NCI-H1092 (cell line): ENCODE measurements at regions not wholly inside any gene's neighbourhood (a gene's known extent, or its start where the extent isn't known, plus 50 kb on each side); places are given as distances from the start of the nearest gene placed in this dataset.
"Not testable (repeated sequence)": the region's sequence is repeated elsewhere in the genome, so short reads cannot be mapped to it uniquely, and the experiment has no call there.

Experiments used
- DNase-seq: peaks from one replicate; lab custom pipeline; 2025; lab: John Stamatoyannopoulos, UW

DNA sequence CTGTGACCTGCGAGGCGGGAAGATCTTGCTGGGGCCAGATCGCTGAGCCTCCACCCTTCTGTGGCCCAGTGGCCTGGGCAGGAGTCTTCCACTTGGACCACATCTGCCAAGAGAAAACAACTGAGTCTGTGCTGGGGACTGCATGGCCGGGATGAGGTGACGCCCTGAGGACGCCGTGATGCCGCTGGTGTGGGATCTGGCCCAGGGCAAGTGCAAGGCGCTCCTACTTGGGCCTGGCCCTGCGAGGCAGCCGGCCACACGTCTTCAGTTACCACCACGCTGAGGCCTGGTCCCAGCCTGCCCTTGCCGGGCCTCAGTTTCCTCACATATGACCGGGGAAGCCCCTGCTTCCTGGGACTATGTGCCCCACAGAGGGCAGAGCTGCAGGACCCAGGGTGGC lies 133.4 kb downstream of the SLC25A46 start:
- DNase-seq = no peak

DNA sequence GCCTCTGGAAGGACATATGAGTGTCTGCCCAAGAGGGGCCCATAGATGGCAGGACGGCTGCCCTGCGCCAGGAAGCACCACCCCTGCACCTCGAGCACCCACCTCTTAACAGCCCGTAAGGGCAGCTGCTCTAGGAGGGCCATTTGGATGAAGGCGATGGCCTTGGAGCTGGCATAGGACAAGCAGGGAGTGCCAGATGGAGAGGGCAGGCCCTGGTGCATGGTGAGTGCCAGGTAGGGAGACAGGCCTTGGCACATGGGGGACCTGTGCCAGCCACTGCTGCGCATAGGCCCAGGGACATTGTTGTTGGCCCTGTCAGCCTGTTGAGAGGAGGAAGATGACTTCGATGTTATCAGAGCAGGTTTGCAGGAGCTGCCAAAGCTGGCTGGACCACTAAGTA lies 134.2 kb downstream of the SLC25A46 start:
- no peak for DNase-seq

DNA sequence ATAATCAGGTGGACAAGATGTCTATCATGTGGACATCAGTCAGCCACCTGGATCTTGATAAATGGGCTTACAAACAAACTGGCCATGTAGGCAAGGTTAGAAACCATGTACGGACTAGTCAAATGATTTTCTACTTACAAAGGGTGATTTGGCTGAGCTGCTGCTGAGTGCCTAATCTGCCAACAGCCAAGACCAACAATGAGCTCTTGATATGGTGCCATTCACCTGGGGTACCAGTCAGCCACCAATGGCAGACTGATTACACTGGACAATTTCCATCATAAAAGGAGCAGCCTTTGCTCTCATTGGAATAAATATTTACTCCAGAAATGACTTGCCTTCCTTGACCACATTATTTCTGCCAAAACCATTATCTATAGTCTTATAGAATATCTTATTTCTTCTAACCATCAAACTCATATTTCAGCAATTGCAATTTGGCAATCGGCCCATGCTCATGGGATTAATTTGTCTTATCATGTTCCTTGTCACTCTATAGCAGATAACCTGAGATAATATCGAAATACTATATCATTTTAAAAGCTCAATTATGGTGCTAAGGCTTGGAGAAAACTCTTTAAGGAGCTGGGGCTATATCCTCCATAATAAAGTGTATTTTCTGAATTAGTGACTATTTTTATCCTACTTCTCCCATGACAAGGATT lies 135.1 kb downstream of the SLC25A46 start:
- DNase-seq = no peak

DNA sequence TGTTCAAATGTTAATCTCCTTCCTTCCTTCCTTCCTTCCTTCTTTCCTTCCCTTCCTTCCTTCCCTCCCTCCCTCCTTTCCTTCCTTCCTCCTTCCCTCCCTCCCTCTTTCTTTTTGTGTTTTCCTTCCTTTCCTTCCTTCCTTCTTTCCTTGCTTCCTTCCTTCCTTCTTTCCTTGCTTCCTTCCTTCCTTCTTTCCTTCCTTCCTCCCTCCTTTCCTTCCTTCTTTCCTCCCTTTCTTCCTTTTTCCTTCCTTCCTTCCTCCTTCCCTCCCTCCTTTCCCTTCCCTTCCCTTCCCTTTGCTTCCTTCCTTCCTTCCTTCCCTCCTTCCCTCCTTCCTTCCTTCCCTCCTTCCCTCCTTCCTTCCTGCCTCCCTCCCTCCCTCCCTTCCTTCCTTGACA lies 136.3 kb downstream of the SLC25A46 start:
- not testable (repeated sequence) for DNase-seq

DNA sequence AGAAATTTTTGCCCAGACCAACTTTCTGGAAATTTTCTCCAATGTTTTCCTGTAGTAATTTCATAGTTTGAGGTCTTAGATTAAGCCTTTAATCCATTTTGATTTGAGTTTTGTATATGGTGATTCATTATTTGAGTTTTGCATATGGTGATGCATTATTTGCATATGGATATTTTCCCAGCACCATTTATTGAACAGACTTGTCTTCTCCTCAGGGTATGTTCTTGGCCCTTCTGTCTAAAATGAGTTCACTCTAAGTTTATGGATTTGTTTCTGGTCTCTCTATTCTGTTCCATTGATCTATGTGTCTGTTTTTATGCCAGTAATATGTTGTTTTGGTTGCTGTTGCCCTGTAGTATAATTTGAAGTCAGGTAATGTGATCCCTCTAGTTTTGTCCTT lies 139.3 kb downstream of the SLC25A46 start:
- no peak for DNase-seq

DNA sequence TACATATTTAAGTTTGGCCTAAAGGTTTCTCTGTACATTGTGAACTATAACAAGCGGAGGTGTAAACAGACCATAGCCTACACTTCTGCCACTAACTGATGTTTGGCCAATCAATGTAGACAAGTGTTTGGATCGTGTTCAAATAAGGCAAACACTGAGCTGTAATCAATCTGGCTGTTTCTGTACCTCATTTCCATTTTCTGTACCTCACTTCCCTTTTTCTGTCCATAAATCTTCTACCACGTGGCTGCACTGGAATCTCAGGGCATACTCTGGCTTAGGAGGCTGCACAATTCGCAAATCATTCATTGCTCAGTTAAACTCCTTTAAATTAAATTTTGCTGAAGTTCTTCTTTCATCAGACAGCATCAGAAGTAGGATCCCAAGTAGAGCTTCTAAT lies 140.9 kb downstream of the SLC25A46 start:
- no peak for DNase-seq

DNA sequence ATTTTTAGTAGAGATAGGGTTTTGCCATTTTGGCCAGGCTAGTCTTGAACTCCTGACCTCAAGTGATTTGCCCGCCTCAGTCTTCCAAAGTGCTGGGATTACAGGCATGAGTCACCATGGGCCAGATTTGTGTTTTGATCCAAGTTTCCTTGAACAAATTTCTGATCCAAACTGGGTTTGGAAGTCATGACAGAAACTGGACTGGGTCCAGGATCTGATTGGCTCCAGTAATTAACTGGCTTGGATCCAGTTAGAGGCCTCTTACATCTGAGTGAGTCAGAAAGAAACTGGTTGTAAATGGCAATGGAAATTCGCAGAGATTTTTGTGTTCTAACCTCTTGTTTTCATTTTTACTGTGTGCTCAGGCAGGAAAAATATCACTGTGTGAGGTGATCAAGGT lies 141.6 kb downstream of the SLC25A46 start:
- no peak for DNase-seq

DNA sequence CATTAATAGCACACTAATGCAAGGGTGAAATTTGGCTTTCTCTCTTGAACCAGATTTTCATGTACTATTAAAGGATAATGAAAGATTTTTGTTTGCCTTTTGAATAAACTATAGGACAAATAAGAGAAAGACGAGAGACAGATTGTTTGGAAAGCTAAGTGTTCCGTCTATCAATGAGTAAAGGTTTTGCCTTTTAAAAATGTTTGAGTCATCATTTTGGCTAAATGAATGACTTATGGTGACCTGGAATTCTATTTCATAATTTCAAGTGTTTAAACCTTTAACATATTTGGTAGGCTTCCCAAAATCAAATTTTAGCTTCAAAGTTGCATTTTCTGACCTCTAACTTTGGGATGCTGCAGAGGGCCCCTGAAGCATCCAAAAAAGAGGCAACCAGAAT lies 145.2 kb downstream of the SLC25A46 start:
- DNase-seq = no peak

DNA sequence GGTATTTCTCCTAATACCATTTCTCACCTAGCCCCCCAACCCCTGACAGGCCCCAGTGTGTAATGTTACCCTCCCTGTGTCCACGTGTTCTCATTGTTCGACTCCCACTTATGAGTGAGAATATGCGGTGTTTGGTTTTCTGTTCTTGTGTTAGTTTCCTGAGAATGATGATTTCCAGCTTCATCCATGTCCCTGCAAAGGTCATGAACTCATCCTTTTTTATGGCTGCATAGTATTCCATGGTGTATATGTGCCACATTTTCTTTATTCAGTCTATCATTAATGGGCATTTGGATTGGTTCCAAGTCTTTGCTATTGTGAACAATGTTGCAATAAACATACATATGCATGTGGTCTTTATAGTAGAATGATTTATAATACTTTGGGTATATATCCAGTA lies 148.4 kb downstream of the SLC25A46 start:
- not testable (repeated sequence) for DNase-seq

DNA sequence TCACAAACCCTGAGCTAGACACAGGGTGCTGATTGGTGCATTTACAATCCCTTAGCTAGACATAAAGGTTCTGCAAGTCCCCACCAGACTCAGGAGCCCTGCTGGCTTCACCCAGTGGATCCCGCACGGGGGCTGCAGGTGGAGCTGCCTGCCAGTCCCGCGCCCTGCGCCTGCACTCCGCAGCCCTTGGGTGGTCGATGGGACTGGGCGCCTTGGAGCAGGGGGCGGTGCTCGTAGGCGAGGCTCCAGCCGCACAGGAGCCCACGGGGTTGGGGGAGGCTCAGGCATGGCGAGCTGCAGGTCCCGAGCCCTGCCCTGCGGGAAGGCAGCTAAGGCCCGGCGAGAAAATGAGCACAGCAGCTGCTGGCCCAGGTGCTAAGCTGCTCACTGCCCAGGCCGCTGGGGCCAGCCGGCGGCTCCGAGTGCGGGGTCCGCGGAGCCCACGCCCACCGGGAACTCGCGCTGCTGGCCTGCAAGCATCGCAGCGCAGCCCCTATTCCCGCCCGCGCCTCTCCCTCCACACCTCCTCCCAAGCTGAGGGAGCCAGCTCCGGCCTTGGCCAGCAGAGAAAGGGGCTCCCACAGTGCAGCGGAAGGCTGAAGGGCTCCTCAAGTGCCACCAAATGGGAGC lies 155.2 kb downstream of the SLC25A46 start:
- not testable (repeated sequence) for DNase-seq

DNA sequence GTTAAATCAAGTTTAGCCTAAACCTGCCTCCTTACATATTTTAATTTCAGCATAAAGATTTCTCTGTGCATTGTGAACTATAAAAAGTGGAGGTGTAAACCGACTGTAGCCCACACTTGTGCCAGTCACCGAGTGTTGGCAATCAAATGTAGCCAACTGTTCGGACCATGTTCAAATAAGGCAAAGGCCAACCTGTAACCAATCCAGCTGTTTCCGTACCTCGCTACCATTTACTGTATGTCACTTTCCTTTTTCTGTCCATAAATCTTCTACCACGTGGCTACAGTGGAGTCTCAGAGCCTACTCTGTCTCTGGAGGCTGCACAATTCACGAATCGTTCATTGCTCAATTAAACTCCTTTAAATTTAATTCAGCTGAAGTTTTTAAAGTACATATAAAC lies 156.0 kb downstream of the SLC25A46 start:
- DNase-seq = no peak

DNA sequence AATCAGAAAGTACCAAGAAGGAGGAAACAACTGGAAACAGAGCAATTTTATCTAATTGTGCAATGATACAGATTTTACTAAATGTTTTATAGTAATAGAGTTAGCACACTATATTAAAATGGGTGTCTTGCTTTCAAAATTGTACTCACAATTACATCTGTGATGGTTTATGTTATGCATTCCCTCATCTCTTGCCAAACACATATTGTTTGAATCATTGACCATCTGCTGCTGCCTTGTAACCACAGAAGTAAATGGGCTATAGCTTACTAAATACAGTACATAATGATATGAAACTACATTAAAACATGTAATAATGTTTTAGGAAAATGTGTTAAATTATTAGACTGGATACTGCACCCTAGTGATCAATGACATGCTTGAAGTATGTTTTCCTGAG lies 158.1 kb downstream of the SLC25A46 start:
- no peak for DNase-seq

DNA sequence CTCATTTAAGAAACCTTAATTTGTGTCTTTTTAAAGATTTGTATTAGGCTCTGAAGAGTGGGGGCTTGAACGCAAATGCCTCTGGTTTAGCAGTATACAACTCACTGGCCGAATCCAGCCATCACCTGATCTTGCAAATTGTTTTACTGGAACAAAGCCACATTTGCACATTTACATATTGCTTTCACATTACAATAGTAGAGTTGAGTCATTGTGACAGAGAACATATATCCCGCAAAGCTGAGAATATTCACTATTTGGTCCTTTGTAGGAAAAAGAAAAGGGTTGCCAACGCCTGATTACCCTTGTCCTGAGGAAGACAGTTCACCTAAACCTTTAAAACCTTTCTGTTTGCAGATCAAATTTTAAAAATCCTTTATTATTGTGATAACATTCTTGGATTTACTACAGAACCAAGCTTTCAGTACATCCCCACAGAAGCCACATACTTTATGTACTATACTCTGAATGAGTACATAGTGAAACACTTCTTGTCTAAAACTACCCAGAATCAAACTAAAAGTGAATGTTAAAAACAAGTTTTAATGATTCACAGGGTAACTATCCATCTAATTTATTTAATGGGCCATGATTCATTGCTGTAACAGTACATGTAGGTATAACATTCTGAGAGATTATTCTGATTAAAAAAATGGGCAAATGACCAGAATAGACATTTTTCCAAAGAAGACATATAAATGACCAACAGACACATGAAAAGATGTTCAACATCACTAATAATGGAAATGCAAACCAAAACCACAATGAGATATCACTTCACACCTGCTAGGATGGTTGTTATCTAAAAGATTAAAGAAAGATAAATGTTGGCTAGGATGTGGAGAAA lies 161.0 kb downstream of the SLC25A46 start:
- no peak for DNase-seq

DNA sequence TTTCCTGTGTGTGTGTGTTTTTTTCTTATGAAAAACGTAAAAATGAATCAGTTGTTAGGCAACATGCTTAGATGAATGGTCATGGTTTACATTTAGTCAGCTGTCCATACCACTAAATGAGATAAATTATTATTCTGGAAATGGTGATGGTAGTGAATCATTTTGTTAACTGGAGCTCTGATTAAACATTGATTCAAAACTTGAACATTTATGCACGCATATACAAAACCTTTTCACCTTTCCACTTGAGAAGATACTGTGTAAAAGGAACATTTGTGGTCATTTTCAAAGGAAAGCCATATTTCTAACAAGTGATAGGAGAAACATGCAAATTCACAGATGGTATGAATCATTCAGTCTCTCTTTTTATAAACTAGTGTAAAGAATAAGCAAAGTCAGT lies 162.0 kb downstream of the SLC25A46 start:
- DNase-seq = no peak

DNA sequence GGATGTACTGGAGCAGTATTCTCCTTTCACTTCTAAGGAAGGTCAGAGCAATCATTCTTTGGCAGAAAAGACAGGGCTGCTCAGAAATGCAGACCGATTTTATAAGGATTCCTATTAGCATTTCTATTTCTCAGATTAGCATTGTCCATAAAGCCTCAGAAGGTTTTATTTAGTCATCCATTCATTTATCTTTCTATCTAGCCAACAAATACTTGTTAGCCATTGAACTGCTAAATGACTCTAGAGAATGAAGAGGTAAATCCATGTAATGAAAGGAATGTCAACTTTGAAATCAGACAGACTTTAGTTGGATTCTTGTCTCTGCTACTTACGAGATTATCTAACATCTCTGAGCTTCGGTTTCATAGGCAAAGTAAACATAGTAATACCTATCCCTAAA lies 165.2 kb downstream of the SLC25A46 start:
- DNase-seq = no peak

DNA sequence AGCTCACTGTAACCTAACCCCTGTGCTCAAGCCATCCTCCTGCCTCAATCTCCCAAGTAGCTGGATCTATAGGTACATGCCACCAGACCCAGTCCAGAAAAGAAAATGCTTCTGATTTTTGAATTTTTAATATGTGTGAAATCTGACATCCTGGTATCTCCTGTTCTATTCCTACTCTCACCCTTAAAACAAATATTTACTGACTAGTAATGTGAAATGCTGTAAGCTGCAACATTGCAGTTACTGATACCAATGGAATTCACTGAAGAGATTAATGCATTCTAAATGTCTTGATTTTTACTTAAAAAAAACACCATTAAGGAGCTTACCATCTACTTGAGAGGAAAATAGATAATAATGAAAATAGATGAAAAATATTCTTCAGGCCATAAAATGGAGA lies 162.7 kb upstream of the TSLP start:
- no peak for DNase-seq

DNA sequence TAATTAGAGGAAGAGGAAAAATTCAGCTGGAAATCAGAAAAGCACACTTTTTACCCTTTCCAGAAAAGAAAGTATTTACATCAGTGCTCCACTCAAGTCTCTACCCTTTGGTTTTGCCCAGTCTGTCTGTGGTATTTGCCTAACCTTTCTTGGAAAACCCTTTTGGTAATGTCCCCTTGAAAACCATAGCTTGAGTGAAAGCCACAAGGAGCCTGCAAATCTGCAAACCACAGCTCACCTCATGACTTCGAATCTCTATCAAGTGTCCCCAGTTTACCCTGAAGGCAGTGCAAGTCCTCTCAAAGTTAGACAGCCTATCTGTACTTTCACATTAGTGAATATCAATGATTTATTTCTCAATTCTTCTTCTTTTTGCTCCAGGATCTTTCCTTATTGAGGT lies 162.1 kb upstream of the TSLP start:
- no peak for DNase-seq

DNA sequence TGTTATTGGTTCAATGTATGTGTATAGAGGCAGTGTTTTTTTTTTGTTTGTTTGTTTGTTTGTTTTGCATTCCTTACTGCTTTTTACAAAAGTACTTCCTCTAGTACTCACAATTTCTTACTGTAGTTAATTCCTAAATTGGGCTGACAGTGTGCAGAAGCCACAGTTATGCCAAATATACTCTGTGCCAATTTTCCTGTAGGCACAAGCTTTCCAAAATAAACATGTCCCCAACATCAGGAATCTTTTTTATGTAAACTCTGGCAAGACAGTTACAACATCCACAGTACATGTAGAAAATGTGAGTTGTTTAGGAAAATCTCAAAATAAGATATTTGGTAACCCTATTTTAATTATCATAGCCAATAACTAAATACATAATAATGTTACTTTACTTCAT lies 161.6 kb upstream of the TSLP start:
- DNase-seq = no peak

DNA sequence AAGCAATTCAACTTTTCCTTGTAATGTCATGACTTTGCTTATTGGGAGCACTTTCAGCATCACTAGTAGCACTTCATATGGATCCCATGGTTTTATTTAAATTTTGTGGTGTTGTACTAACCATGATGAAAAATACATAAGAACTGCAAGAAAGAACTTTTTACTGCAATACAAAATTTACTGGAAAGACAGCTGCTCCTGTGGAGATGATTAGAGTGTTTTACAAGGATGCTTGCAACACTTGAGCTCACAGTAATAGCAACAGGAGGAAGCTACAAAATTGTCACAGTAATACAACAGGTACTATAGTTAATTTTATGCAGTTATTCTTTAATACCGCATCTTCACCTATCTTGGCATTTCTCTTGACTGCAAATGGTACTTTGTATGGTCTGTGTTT lies 158.3 kb upstream of the TSLP start:
- DNase-seq = no peak

DNA sequence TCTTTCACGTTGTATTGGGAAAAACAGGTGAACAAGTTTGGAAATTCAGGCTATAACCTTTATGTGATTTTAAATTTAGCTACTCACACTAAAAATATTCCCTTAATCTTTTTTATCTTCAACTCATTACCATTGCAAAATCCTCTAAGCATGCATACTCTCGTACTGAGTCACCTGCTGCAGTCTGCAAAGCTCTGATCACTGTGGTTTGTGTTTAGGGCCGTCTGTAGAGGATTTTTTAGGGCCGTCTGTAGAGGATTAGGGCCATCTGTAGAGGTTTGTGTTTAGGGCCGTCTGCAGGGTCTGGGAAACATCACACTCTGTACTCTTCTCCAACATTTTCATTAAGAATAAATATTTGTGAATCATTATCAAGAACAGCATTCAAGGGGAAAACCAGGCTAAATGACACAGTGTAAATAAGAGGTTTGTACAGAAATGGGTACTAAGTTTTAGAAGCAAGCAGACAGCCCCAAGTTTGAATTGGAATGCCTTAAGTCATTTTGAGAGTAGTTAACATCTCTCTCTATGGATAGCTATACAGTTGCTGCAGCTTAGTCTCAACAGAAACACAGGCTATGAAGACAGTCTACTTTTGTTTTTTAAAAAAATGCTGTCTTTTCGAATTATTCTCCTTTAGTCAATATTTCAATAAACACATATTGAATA lies 155.0 kb upstream of the TSLP start:
- DNase-seq = no peak

DNA sequence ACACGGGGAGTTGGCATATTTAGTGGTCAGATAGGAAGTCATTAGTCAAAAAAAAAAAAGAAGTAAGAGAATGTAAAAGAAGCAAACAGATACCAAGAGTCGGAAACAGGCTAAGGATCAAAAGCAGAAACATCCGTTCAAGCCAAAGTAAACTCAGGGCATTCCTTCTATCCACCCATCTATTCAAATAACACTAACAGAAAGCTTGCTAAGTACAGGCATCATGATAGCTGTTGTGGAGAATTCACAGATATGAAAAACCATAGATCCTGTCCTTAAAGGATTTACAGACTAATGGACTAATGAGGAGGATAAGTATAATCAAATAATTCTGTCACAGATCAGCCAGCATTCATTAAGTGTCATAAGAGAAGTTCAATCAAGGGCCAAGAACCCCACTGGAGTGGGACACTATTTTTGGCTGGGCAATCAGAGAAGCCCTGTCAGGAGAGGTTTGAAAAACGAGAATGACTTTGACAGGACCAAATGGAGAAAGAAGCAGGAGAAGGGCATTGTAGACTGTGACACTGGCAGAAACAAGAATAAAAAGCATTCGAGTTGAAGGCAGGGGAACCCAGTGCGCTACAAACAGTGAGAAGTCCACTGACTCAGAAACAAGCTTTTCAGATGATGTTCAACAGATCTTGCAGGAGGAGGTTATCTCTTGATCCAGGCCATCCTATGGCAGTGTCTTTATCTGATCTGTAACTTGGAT lies 154.2 kb upstream of the TSLP start:
- no peak for DNase-seq

DNA sequence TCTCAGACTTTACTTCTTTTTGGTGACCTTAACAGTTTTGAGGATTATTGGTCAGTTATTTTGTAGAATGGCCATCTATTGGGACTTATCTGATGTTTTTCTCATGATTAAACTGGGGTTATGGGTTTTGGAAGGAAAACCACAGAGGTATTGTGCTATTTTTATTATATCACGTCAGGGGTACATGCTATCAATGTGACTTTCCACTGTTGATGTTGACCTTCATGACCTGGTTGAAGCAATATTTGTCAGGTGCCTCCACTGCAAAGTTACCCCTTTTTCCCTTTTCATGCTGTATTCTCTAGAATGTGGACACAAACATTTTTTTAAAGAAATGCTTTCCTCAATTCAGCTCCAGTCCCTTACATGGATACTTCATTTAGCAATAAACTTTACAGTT lies 152.8 kb upstream of the TSLP start:
- no peak for DNase-seq
